ENCODE measurements at regions not wholly inside any gene's neighbourhood (a gene's known extent, or its start where the extent isn't known, plus 50 kb on each side); places are given as distances from the start of the nearest gene placed in this dataset.

- CTCF ChIA-PET = no interaction called here
- dilution Hi-C loops (cut with HindIII; ENCODE audit: low sequenced_read_pairs, unreplicated experiment) = no loop called here
Observed at GRCh38 chr9:27829621-27830020, 256.3 kb upstream of the C9orf72 start.

More at GRCh38 chr9:27829621-27830020, 256.3 kb upstream of the C9orf72 start:
- POLR2A ChIA-PET (ENCODE audit: unreplicated experiment) = no interaction called here
- Histone ChIP-seq H3K4me1 (ENCODE audit: control insufficient read depth, insufficient read depth, low read length) (no peaks in the 10 kb centered on the region), H3K4ac (ENCODE audit: low read depth, low read length) (no peak overlapping the region), H2BK15ac (ENCODE audit: low read depth, low read length) (no peak overlapping the region), H3K27ac (ENCODE audit: insufficient read depth, low read length) (no peak overlapping the region), H2AK9ac (replicated peaks; ENCODE audit: low read depth, low read length, poor library complexity) (no peak overlapping the region), H4K5ac (ENCODE audit: low read depth, low read length) (no peak overlapping the region), H2AK5ac (ENCODE audit: low read depth, low read length) (no peak overlapping the region), H2BK20ac (ENCODE audit: low read depth, low read length) (no peak overlapping the region), H4K91ac (ENCODE audit: insufficient read depth, low read depth, low read length) (no peak overlapping the region), H3K23ac (ENCODE audit: low read depth, low read length) (no peak overlapping the region), H3K9ac (ENCODE audit: low read depth, low read length) (no peak overlapping the region), H3K79me1 (ENCODE audit: low read depth in 1 of 2, low read length in 2 of 2) (no peaks in the 10 kb centered on the region), H3K9me3 (ENCODE audit: control insufficient read depth, insufficient read depth, low read length) (no peaks in the 10 kb centered on the region), H2BK5ac (ENCODE audit: low read depth, low read length, poor library complexity, severe bottlenecking) (no peak overlapping the region), H3K4me3 (ENCODE audit: insufficient read depth, low read depth, low read length) (no peak overlapping the region), H3K9me1 (ENCODE audit: insufficient read depth, low read length) (no peaks in the 10 kb centered on the region), H3K4me2 (ENCODE audit: low read depth, low read length) (no peak overlapping the region), H3K14ac (replicated peaks; ENCODE audit: low read depth, low read length) (no peak overlapping the region), H3K27me3 (ENCODE audit: control insufficient read depth, insufficient read depth, low read length) (no peaks in the 10 kb centered on the region), H3K18ac (ENCODE audit: low read depth, low read length) (no peak overlapping the region), H2BK120ac (ENCODE audit: low read depth, low read length) (no peak overlapping the region), H2AFZ (replicated peaks; ENCODE audit: low read length, poor library complexity) (no peak overlapping the region), H4K8ac (ENCODE audit: low read depth in 2 of 2, low read length in 2 of 2) (no peak overlapping the region), H3K56ac (ENCODE audit: extremely low read depth, insufficient read depth, low read length) (no peak overlapping the region), H3K36me3 (ENCODE audit: control insufficient read depth, insufficient read depth, low read length) (no peaks in the 10 kb centered on the region), H4K20me1 (ENCODE audit: insufficient read depth, low read length) (no peaks in the 10 kb centered on the region)
- DNase-seq = no peak
- ATAC-seq (ENCODE audit: low read depth) = no peak
- no CpG with 5 or more reads among the region's 1 CpG for WGBS, 2 experiments (ENCODE audit: extremely low coverage in 2 of 2, insufficient read length in 1 of 2)
- intact Hi-C loops (cut with micrococcal nuclease) = no loop called here
- no TSS peak for BruUV-seq (replicated peaks)
- in situ Hi-C loops (cut with MboI; ENCODE audit: low sequenced_read_pairs) = no loop called here
- TF ChIP-seq BHLHE40 (IDR thresholded peaks at IDR 0.05; ENCODE audit: low read depth, low read length) = no peak
- TF ChIP-seq SMC3 (IDR thresholded peaks at IDR 0.05; ENCODE audit: low read depth, low read length) = no peak
- TF ChIP-seq POLR2A (IDR thresholded peaks at IDR 0.05; ENCODE audit: low read depth, low read length) = no peak
- TF ChIP-seq FOS (IDR thresholded peaks at IDR 0.05; ENCODE audit: low read depth, low read length) = no peak
- TF ChIP-seq MXI1 (IDR thresholded peaks at IDR 0.05; ENCODE audit: borderline replicate concordance, low read depth, low read length) = no peak
- TF ChIP-seq RCOR1 (IDR thresholded peaks at IDR 0.05; ENCODE audit: insufficient replicate concordance, low read length) = no peak
- TF ChIP-seq CHD1 (IDR thresholded peaks at IDR 0.05; ENCODE audit: low read depth, low read length) = no peak
- TF ChIP-seq RFX5 (IDR thresholded peaks at IDR 0.05; ENCODE audit: low read depth, low read length) = no peak
- no peak for TF ChIP-seq CEBPB (IDR thresholded peaks at IDR 0.05; ENCODE audit: low read depth, low read length)
- no peak for TF ChIP-seq USF2 (IDR thresholded peaks at IDR 0.05; ENCODE audit: low read depth, low read length)
- TF ChIP-seq RAD21 (IDR thresholded peaks at IDR 0.05; ENCODE audit: low read length) = no peak
- no peak for TF ChIP-seq MAZ (IDR thresholded peaks at IDR 0.05; ENCODE audit: borderline replicate concordance, low read depth, low read length)
- no peak for TF ChIP-seq ELK1 (IDR thresholded peaks at IDR 0.05; ENCODE audit: borderline replicate concordance, low read depth, low read length)
- no peak for TF ChIP-seq MAFK (IDR thresholded peaks at IDR 0.05; ENCODE audit: low read depth, low read length)
